H9 (cell line): ENCODE measurements at regions not wholly inside any gene's neighbourhood (a gene's known extent, or its start where the extent isn't known, plus 50 kb on each side); places are given as distances from the start of the nearest gene placed in this dataset.

ENCODE experiments used
- DNase-seq: peaks from one replicate; pipeline ENCODE4 v3.0.0-alpha.2; 2017
- H2AFZ ChIP-seq: one replicate; pipeline ENCODE4 v1.6.1; 2013; ENCODE audit warnings: mild to moderate bottlenecking, low read length, control low read depth, moderate library complexity
- H2AK5ac ChIP-seq: 2 replicates; pipeline ENCODE4 v1.6.1; 2013; ENCODE audit warnings: low read length, control low read depth, mixed read lengths; ENCODE audit not compliant: insufficient read length
- H2BK120ac ChIP-seq: one replicate; pipeline ENCODE4 v1.6.1; 2013; ENCODE audit warnings: low read depth, mild to moderate bottlenecking, low read length, control low read depth, inconsistent platforms; ENCODE audit not compliant: poor library complexity, severe bottlenecking
- H2BK12ac ChIP-seq: 2 replicates; pipeline ENCODE4 v1.6.1; 2013; ENCODE audit warnings: low read length, control low read depth, mixed read lengths, low read depth; ENCODE audit not compliant: insufficient read length
- H2BK15ac ChIP-seq: 2 replicates; pipeline ENCODE4 v1.6.1; 2013; ENCODE audit warnings: low read depth, low read length, control low read depth
- H2BK20ac ChIP-seq: one replicate; pipeline ENCODE4 v1.6.1; 2013; ENCODE audit warnings: low read depth, mild to moderate bottlenecking, low read length, control low read depth, inconsistent platforms; ENCODE audit not compliant: poor library complexity, severe bottlenecking
- H2BK5ac ChIP-seq: 2 replicates; pipeline ENCODE4 v1.6.1; 2013; ENCODE audit warnings: low read length, control low read depth, mixed read lengths; ENCODE audit not compliant: insufficient read length
- H3K14ac ChIP-seq: 2 replicates; pipeline ENCODE4 v1.6.1; 2013; ENCODE audit warnings: low read length, control low read depth; ENCODE audit not compliant: insufficient read depth
- H3K18ac ChIP-seq: 2 replicates; pipeline ENCODE4 v1.6.1; 2013; ENCODE audit warnings: low read depth, mild to moderate bottlenecking, mixed read lengths, low read length, control low read depth; ENCODE audit not compliant: insufficient read length
- H3K23ac ChIP-seq: 2 replicates; pipeline ENCODE4 v1.6.1; 2013; ENCODE audit warnings: low read length, control low read depth, mixed read lengths, low read depth; ENCODE audit not compliant: insufficient read length
- H3K23me2 ChIP-seq: 2 replicates; pipeline ENCODE4 v1.6.1; 2013; ENCODE audit warnings: low read depth, mild to moderate bottlenecking, mixed read lengths, low read length, control low read depth; ENCODE audit not compliant: insufficient read length, poor library complexity, severe bottlenecking
- H3K27ac ChIP-seq: 2 replicates; pipeline ENCODE4 v1.5.1; 2013; ENCODE audit warnings: low read length, control low read depth, mixed read lengths, low read depth; ENCODE audit not compliant: insufficient read length
- H3K27me3 ChIP-seq: 2 replicates; pipeline ENCODE4 v1.6.1; 2013; ENCODE audit warnings: low read length, control low read depth, inconsistent platforms; ENCODE audit not compliant: insufficient read depth
- H3K4ac ChIP-seq: 2 replicates; pipeline ENCODE4 v1.6.1; 2013; ENCODE audit warnings: low read depth, mild to moderate bottlenecking, control low read depth, inconsistent platforms, low read length, moderate library complexity
- H3K4me1 ChIP-seq: 2 replicates; pipeline ENCODE4 v1.6.1; 2013; ENCODE audit warnings: low read length, control low read depth, inconsistent platforms; ENCODE audit not compliant: insufficient read depth
- H3K4me2 ChIP-seq: 2 replicates; pipeline ENCODE4 v1.6.1; 2013; ENCODE audit warnings: low read length, control low read depth, mixed read lengths; ENCODE audit not compliant: insufficient read length, insufficient read depth
- H3K56ac ChIP-seq: 2 replicates; pipeline ENCODE4 v1.6.1; 2013; ENCODE audit warnings: low read depth, mild to moderate bottlenecking, mixed read lengths, low read length, control low read depth; ENCODE audit not compliant: insufficient read length
- H3K79me1 ChIP-seq: 2 replicates; pipeline ENCODE4 v1.6.1; 2013; ENCODE audit warnings: low read depth, mild to moderate bottlenecking, moderate library complexity, low read length, control low read depth, inconsistent platforms; ENCODE audit not compliant: insufficient read depth, poor library complexity, severe bottlenecking
- H3K79me2 ChIP-seq: 2 replicates; pipeline ENCODE4 v1.6.1; 2013; ENCODE audit warnings: low read length, control low read depth, inconsistent platforms; ENCODE audit not compliant: insufficient read depth
- H3K9ac ChIP-seq: 2 replicates; pipeline ENCODE4 v1.6.1; 2013; ENCODE audit warnings: low read length, control low read depth, mixed read lengths; ENCODE audit not compliant: insufficient read length; ENCODE audit errors: extremely low read depth
- H3K9me3 ChIP-seq: one replicate; pipeline ENCODE4 v1.6.1; 2013; ENCODE audit warnings: low read depth, low read length, inconsistent platforms; ENCODE audit not compliant: control insufficient read depth
- H3T11ph ChIP-seq: one replicate; pipeline ENCODE4 v1.6.1; 2013; ENCODE audit warnings: mild to moderate bottlenecking, low read length, control low read depth, inconsistent platforms
- H4K20me1 ChIP-seq: one replicate; pipeline ENCODE4 v1.6.1; 2013; ENCODE audit not compliant: control insufficient read depth, insufficient read length, insufficient read depth
- H4K5ac ChIP-seq: 2 replicates; pipeline ENCODE4 v1.6.1; 2013; ENCODE audit warnings: low read depth, mild to moderate bottlenecking, mixed read lengths, low read length, control low read depth; ENCODE audit not compliant: insufficient read length
- H4K8ac ChIP-seq: replicated peaks from 2 replicates; pipeline ENCODE4 v1.6.1; 2013; ENCODE audit warnings: low read length, control low read depth, mixed read lengths, low read depth; ENCODE audit not compliant: insufficient read length
- H4K91ac ChIP-seq: 2 replicates; pipeline ENCODE4 v1.6.1; 2013; ENCODE audit warnings: low read depth, mild to moderate bottlenecking, moderate library complexity, mixed read lengths, low read length, control low read depth; ENCODE audit not compliant: insufficient read length
- H3K27ac Mint-ChIP-seq, 3 experiments: 2 replicates in 2 of 3; 3 replicates in 1 of 3; pipeline ENCODE4 v1.8.0; 2020 to 2021; ENCODE audit warnings: mixed read lengths in 3 of 3, mild to moderate bottlenecking in 1 of 3, moderate library complexity in 1 of 3
- H3K27me3 Mint-ChIP-seq: 2 replicates; pipeline ENCODE4 v1.8.0; 2021; ENCODE audit warnings: low read depth, mild to moderate bottlenecking, moderate library complexity, mixed read lengths
- H3K36me3 Mint-ChIP-seq, 3 experiments: 2 replicates in 2 of 3; 3 replicates in 1 of 3; pipeline ENCODE4 v1.8.0; 2020 to 2021; ENCODE audit warnings: low read depth in 3 of 3, mixed read lengths in 3 of 3; ENCODE audit not compliant: insufficient read depth in 1 of 3
- H3K4me1 Mint-ChIP-seq, 2 experiments: 2 replicates each; pipeline ENCODE4 v1.8.0; 2020; ENCODE audit warnings: mixed read lengths in 2 of 2
- H3K4me3 Mint-ChIP-seq, 2 experiments: 2 replicates in 1 of 2; 3 replicates in 1 of 2; pipeline ENCODE4 v1.8.0; 2020 to 2021; ENCODE audit warnings: mild to moderate bottlenecking in 2 of 2, mixed read lengths in 2 of 2, moderate library complexity in 1 of 2
- H3K9me3 Mint-ChIP-seq, 2 experiments: 2 replicates in 1 of 2; 3 replicates in 1 of 2; pipeline ENCODE4 v1.8.0; 2020; ENCODE audit warnings: mild to moderate bottlenecking in 2 of 2, mixed read lengths in 2 of 2, moderate library complexity in 1 of 2
- WGBS: extraction: QIAGEN DNeasy Blood & Tissue Kit; methylation state at CpG from one replicate; pipeline ENCODE4 v1.1.7; 2013; ENCODE audit warnings: missing lambda C conversion rate, low lambda C conversion rate, mixed read lengths; ENCODE audit not compliant: insufficient read length; ENCODE audit errors: extremely low coverage; 5-methylcytosine and 5-hydroxymethylcytosine counted together
- TF ChIP-seq, protein P1 (sequence below): fragments of 200-600 bp; sonication (generic); conservative IDR thresholded peaks from 3 replicates; pipeline ENCODE4 v1.8.0; 2021; ENCODE audit warnings: antibody characterized with exemption, mild to moderate bottlenecking

DNA sequence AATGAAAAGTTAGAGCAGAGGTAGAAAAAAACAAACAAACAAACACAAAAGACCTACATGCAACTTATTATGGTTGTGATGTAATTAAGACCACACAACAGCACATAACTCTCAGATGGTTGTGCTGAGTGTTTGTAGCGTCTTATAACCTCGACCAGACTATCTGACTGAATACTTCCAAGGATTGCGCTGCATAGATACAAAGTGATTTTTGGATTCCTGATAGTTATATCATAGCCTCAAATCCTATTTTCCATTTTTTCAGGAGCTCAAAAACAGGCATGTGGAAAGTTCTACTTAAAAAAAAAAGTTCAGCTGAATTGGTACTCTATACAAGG is 236.1 kb downstream of the SPRY1 start:
- Histone ChIP-seq H3K18ac (no peak overlapping the region), H3K27ac (no peak overlapping the region), H3K14ac (no peak overlapping the region), H3K56ac (no peak overlapping the region), H3K79me1 (no peaks in the 10 kb centered on the region), H3K9me3 (no peaks in the 10 kb centered on the region), H3K4me1 (no peaks in the 10 kb centered on the region), H2BK15ac (no peak overlapping the region), H3K27me3 (no peaks in the 10 kb centered on the region), H2BK12ac (no peak overlapping the region), H2BK5ac (no peak overlapping the region), H4K20me1 (no peaks in the 10 kb centered on the region), H4K91ac (no peak overlapping the region), H3T11ph (no peak overlapping the region), H2BK20ac (no peak overlapping the region), H4K5ac (no peak overlapping the region), H2BK120ac (no peak overlapping the region), H2AK5ac (no peak overlapping the region), H2AFZ (no peak overlapping the region), H3K23me2 (no peaks in the 10 kb centered on the region), H4K8ac (no peak overlapping the region), H3K4me2 (no peak overlapping the region), H3K9ac (no peak overlapping the region), H3K23ac (no peak overlapping the region), H3K79me2 (no peaks in the 10 kb centered on the region), H3K4ac (no peak overlapping the region)
- TF ChIP-seq, protein P1, sequence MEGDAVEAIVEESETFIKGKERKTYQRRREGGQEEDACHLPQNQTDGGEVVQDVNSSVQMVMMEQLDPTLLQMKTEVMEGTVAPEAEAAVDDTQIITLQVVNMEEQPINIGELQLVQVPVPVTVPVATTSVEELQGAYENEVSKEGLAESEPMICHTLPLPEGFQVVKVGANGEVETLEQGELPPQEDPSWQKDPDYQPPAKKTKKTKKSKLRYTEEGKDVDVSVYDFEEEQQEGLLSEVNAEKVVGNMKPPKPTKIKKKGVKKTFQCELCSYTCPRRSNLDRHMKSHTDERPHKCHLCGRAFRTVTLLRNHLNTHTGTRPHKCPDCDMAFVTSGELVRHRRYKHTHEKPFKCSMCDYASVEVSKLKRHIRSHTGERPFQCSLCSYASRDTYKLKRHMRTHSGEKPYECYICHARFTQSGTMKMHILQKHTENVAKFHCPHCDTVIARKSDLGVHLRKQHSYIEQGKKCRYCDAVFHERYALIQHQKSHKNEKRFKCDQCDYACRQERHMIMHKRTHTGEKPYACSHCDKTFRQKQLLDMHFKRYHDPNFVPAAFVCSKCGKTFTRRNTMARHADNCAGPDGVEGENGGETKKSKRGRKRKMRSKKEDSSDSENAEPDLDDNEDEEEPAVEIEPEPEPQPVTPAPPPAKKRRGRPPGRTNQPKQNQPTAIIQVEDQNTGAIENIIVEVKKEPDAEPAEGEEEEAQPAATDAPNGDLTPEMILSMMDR: no peak
- Mint-ChIP-seq H3K27me3 (no peaks in the 10 kb centered on the region; the same call in 1 of the 2 replicates), H3K36me3 (peaks cover 8 to 20% (median 9%) of the 10 kb centered on the region in 3 experiments; a peak in 6 of 7 replicates), H3K4me3 (no peak overlapping the region), H3K27ac (no peak overlapping the region; a peak in 1 of 7 replicates), H3K9me3 (peaks cover 4 to 17% of the 10 kb centered on the region in 2 experiments; a peak in 4 of 5 replicates), H3K4me1 (peaks cover 5 to 7% of the 10 kb centered on the region in 2 experiments)
- DNase-seq: no peak
- no CpG with 5 or more reads among the region's 3 CpGs for WGBS
